ENCODE measurements at regions not wholly inside any gene's neighbourhood (a gene's known extent, or its start where the extent isn't known, plus 50 kb on each side); places are given as distances from the start of the nearest gene placed in this dataset.

DNA sequence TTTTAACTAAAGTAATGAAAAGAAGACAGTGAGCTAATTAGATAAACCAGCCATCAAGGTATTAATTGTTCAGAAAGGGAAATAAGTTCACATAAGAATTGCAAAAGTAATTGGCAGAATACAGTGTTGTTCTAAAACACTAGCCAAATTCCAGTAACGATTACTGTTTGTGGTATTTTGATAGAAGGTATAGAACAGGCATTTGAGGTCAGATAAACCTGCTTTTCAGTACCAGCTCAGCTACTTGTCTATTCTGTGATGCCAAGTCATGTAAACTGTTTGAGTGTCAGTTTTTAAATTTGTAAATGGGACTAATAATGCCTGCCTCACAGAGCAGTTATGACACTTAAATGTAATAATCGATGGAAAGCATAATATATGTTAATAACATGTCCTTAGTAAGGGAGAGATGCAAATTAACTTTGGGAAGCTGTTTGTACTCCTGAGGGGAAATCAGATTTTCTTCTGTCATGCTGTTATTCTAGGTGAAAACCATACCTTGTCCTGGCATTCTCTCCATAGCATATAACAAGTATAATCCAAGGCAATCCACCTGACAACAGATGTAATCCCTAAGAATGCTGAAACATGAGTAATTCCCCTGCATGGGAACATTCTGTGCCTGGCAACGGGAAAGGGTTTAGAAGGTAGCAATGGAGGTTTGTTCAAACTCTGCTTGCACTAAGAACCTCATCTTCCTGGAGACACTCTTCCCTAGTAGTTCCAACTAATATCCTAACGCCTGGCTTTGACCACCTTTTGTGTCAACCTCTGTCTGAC is 509.5 kb upstream of the PAPPA start:
- POLR2A ChIA-PET = no interaction called here
- in situ Hi-C loops (cut with HindIII; ENCODE audit: low pct_unique_long_range_greater_than_20kb, low sequenced_read_pairs) = no loop called here
- H3K27ac ChIP-seq (ENCODE audit: low read length) = no peak overlapping the region

DNA sequence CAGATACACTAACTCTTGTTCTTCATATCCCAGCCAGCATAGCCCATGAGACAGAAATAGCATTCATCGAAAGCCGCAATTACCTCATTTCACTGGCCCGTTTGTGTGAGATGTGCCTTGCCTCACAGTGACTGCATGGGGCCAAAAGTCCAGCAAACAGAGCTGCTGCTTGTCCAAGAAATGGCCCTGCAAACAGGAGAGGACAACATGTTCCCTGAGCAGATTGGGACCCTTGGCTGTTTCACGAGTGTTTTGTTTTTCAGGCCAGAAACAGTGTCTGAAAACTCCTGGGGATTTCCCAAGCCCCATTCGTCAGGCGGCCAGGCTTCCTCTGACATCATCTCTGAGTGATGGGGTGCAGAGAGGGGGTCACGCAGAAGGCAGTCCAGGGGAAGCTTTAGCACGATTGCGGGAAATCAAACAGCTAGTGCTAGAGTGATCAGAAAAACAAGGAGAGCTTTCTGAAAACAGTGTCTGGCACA is 503.6 kb upstream of the PAPPA start:
- CTCF ChIA-PET = no interaction called here
- no TSS peak for BruUV-seq (replicated peaks)

More for the DNA sequence above, 509.5 kb upstream of the PAPPA start:
- TF ChIP-seq TCF7L2 (IDR thresholded peaks at IDR 0.05; ENCODE audit: low read depth, low read length) (no peak), POLR2AphosphoS5 (IDR thresholded peaks at IDR 0.05; ENCODE audit: low read depth, low read length) (no peak), SIN3A (IDR thresholded peaks at IDR 0.05; ENCODE audit: borderline replicate concordance, insufficient read depth, low read depth, low read length) (no peak)
- TF ChIP-seq, protein P1, sequence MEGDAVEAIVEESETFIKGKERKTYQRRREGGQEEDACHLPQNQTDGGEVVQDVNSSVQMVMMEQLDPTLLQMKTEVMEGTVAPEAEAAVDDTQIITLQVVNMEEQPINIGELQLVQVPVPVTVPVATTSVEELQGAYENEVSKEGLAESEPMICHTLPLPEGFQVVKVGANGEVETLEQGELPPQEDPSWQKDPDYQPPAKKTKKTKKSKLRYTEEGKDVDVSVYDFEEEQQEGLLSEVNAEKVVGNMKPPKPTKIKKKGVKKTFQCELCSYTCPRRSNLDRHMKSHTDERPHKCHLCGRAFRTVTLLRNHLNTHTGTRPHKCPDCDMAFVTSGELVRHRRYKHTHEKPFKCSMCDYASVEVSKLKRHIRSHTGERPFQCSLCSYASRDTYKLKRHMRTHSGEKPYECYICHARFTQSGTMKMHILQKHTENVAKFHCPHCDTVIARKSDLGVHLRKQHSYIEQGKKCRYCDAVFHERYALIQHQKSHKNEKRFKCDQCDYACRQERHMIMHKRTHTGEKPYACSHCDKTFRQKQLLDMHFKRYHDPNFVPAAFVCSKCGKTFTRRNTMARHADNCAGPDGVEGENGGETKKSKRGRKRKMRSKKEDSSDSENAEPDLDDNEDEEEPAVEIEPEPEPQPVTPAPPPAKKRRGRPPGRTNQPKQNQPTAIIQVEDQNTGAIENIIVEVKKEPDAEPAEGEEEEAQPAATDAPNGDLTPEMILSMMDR (IDR thresholded peaks at IDR 0.05) = no peak
- TF ChIP-seq, protein P2, sequence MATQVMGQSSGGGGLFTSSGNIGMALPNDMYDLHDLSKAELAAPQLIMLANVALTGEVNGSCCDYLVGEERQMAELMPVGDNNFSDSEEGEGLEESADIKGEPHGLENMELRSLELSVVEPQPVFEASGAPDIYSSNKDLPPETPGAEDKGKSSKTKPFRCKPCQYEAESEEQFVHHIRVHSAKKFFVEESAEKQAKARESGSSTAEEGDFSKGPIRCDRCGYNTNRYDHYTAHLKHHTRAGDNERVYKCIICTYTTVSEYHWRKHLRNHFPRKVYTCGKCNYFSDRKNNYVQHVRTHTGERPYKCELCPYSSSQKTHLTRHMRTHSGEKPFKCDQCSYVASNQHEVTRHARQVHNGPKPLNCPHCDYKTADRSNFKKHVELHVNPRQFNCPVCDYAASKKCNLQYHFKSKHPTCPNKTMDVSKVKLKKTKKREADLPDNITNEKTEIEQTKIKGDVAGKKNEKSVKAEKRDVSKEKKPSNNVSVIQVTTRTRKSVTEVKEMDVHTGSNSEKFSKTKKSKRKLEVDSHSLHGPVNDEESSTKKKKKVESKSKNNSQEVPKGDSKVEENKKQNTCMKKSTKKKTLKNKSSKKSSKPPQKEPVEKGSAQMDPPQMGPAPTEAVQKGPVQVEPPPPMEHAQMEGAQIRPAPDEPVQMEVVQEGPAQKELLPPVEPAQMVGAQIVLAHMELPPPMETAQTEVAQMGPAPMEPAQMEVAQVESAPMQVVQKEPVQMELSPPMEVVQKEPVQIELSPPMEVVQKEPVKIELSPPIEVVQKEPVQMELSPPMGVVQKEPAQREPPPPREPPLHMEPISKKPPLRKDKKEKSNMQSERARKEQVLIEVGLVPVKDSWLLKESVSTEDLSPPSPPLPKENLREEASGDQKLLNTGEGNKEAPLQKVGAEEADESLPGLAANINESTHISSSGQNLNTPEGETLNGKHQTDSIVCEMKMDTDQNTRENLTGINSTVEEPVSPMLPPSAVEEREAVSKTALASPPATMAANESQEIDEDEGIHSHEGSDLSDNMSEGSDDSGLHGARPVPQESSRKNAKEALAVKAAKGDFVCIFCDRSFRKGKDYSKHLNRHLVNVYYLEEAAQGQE (IDR thresholded peaks at IDR 0.05; ENCODE audit: insufficient read depth in 1 of 2, low read depth in 2 of 2, low read length in 1 of 2) = no peak
- CTCF ChIA-PET = no interaction called here
- H3K36me3 ChIP-seq (ENCODE audit: control insufficient read depth, insufficient read depth, low read length) = no peaks in the 10 kb centered on the region
- no peak for DNase-seq (ENCODE audit: low read depth, low spot score)
- intact Hi-C loops (cut with micrococcal nuclease; ENCODE audit: unreplicated experiment) = no loop called here
- no peak overlapping the region for H3K4me3 ChIP-seq (ENCODE audit: low read depth in 2 of 2, low read length in 2 of 2)
- BruUV-seq (replicated peaks) = no TSS peak
- no peaks in the 10 kb centered on the region for H3K9me3 ChIP-seq (ENCODE audit: control insufficient read depth, insufficient read depth, low read depth, low read length)
- H3K4me1 ChIP-seq (ENCODE audit: control insufficient read depth, insufficient read depth, low read length) = no peaks in the 10 kb centered on the region
- ATAC-seq = no peak
- no peaks in the 10 kb centered on the region for H3K27me3 ChIP-seq (ENCODE audit: control insufficient read depth, insufficient read depth, low read length)

More for the DNA sequence above, 503.6 kb upstream of the PAPPA start:
- no peak for ATAC-seq
- H3K4me3 ChIP-seq (ENCODE audit: low read depth in 2 of 2, low read length in 2 of 2) = no peak overlapping the region
- H3K4me1 ChIP-seq (ENCODE audit: control insufficient read depth, insufficient read depth, low read length) = no peaks in the 10 kb centered on the region
- in situ Hi-C loops (cut with HindIII; ENCODE audit: low pct_unique_long_range_greater_than_20kb, low sequenced_read_pairs) (no loop called here), intact Hi-C loops (cut with micrococcal nuclease; ENCODE audit: unreplicated experiment) (no loop called here)
- no peak for DNase-seq (ENCODE audit: low read depth, low spot score)
- H3K27me3 ChIP-seq (ENCODE audit: control insufficient read depth, insufficient read depth, low read length) = no peaks in the 10 kb centered on the region
- TF ChIP-seq POLR2AphosphoS5 (IDR thresholded peaks at IDR 0.05; ENCODE audit: low read depth, low read length) (no peak), TCF7L2 (IDR thresholded peaks at IDR 0.05; ENCODE audit: low read depth, low read length) (no peak), SIN3A (IDR thresholded peaks at IDR 0.05; ENCODE audit: borderline replicate concordance, insufficient read depth, low read depth, low read length) (no peak)
- TF ChIP-seq, protein P1 (IDR thresholded peaks at IDR 0.05) = no peak
- TF ChIP-seq, protein P2 (IDR thresholded peaks at IDR 0.05; ENCODE audit: insufficient read depth in 1 of 2, low read depth in 2 of 2, low read length in 1 of 2) = no peak
- POLR2A ChIA-PET = no interaction called here
- no peaks in the 10 kb centered on the region for H3K36me3 ChIP-seq (ENCODE audit: control insufficient read depth, insufficient read depth, low read length)
- no peak overlapping the region for H3K27ac ChIP-seq (ENCODE audit: low read length)
- no peaks in the 10 kb centered on the region for H3K9me3 ChIP-seq (ENCODE audit: control insufficient read depth, insufficient read depth, low read depth, low read length)
